ENCODE measurements at regions not wholly inside any gene's neighbourhood (a gene's known extent, or its start where the extent isn't known, plus 50 kb on each side); places are given as distances from the start of the nearest gene placed in this dataset.

DNA sequence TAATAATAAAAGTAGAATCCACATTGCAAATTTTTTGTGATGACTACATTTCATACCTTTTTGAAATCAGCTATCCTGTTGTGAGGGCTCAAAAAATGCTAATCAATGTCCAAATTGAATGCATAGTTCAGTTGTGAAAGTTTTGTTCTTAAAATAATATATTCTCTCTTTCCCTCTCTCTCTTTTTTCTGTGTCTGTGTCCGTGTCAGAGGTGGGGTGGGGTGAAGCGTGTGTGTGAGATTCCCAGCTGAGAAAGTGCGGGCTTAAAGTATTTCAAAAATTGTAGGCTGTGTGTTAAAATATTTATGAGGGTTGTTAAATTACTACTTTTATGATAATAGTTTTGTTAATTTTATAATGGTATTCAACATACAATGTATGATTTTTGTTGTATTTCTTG, 388.0 kb upstream of the LRRTM4 start:
- TF ChIP-seq, protein P1, sequence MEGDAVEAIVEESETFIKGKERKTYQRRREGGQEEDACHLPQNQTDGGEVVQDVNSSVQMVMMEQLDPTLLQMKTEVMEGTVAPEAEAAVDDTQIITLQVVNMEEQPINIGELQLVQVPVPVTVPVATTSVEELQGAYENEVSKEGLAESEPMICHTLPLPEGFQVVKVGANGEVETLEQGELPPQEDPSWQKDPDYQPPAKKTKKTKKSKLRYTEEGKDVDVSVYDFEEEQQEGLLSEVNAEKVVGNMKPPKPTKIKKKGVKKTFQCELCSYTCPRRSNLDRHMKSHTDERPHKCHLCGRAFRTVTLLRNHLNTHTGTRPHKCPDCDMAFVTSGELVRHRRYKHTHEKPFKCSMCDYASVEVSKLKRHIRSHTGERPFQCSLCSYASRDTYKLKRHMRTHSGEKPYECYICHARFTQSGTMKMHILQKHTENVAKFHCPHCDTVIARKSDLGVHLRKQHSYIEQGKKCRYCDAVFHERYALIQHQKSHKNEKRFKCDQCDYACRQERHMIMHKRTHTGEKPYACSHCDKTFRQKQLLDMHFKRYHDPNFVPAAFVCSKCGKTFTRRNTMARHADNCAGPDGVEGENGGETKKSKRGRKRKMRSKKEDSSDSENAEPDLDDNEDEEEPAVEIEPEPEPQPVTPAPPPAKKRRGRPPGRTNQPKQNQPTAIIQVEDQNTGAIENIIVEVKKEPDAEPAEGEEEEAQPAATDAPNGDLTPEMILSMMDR (conservative IDR thresholded peaks at IDR 0.05): no peak
- TF ChIP-seq EZH2 (IDR thresholded peaks at IDR 0.05; ENCODE audit: low read depth): no peak

All from PC-9 (cell line).